ENCODE measurements at regions not wholly inside any gene's neighbourhood (a gene's known extent, or its start where the extent isn't known, plus 50 kb on each side); places are given as distances from the start of the nearest gene placed in this dataset.

DNA sequence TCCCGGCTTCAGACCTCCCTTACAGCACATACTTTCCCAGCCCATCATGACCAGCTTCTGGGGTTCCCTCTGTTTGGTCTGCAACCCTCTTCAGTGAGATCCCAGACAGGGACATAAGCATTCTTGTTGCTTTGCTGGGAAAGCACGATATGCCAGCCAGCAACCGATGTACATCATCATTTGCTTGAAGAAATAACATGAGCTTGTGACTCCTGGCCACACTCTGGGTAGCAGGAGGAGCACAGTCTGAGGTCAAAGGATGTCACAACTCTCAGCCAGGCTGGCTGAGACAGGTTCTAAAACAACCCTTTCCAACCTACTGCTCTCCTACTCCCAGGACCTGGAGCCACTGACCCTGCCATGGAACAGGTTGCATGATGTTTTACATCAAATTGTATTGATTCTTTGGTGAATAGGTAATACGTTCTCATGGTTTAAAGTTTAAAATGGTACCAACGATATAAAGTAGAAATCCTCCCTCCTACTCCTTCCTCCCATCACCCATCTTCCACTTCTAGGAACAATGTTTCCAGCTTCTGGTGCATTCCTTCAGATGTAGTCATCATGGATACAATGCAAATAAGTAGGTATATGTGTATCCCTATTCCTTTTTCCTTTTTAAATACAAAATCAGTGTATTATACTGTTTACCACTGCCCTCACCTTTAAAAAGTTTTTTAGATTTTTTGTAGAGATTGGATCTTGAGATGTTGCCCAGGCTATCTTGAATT, 190.3 kb downstream of the OPA1 start:
- peaks cover 48% of the 10 kb centered on the region for H3K27me3 ChIP-seq (ENCODE audit: insufficient read depth, low read length)
- peaks cover 4% of the 10 kb centered on the region for H3K9me3 ChIP-seq (ENCODE audit: low read length)
- peaks cover 1% of the 10 kb centered on the region for H3K4me1 ChIP-seq (ENCODE audit: insufficient read depth, low read length)
- H3K36me3 ChIP-seq (ENCODE audit: insufficient read depth, low read length), result no peaks in the 10 kb centered on the region
- no peak overlapping the region for H3K4me3 ChIP-seq (ENCODE audit: low read length)
- H2AFZ ChIP-seq (ENCODE audit: low read depth, low read length), result no peak overlapping the region

DNA sequence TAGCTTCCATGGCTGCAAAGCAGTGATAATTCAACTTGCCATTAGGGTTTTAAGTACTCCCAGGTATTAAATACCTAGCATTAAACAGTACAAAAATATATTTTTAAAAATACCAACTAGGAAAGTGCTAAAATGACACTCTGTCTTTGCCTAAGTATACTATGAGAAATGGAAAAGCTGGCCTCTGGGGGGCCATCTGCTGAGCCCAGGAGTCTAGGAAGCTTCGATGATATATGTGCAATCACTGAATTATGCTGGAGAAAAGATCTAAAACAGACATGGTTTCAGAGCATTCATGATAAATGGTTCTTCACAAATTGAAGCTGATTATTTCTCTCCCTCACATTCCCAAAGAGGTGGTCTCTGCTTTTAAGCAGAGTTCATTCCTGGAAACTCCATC, 191.8 kb downstream of the OPA1 start:
- Histone ChIP-seq H3K27me3 (ENCODE audit: insufficient read depth, low read length) (peaks cover 45% of the 10 kb centered on the region), H3K4me3 (ENCODE audit: low read length) (no peak overlapping the region), H3K4me1 (ENCODE audit: insufficient read depth, low read length) (peaks cover 7% of the 10 kb centered on the region), H3K9me3 (ENCODE audit: low read length) (no peaks in the 10 kb centered on the region), H3K36me3 (ENCODE audit: insufficient read depth, low read length) (no peaks in the 10 kb centered on the region), H2AFZ (ENCODE audit: low read depth, low read length) (no peak overlapping the region)

DNA sequence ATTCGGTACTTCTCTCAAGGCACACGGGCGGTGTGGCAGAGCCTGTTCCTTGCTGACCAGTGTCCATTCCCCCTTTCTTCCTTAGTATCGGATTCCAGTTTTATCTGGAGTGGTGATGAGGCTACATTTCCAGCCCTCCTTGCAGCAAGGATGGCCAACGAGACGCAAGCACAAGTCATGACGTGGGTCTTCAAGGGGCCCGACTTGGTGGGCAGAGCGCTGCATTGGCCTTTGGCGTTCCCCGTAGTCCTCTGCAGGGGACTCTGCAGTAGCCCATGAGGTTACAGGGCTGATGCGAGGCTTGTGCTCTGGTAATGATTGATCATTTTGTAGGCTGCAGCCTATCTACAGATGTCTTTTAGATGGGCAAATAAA, 194.5 kb downstream of the OPA1 start:
- Histone ChIP-seq H2AFZ (ENCODE audit: low read depth, low read length) (no peak overlapping the region), H3K9me3 (ENCODE audit: low read length) (no peaks in the 10 kb centered on the region), H3K36me3 (ENCODE audit: insufficient read depth, low read length) (no peaks in the 10 kb centered on the region), H3K4me3 (ENCODE audit: low read length) (no peak overlapping the region), H3K27me3 (ENCODE audit: insufficient read depth, low read length) (peaks cover 33% of the 10 kb centered on the region), H3K4me1 (ENCODE audit: insufficient read depth, low read length) (peaks cover 7% of the 10 kb centered on the region)

DNA sequence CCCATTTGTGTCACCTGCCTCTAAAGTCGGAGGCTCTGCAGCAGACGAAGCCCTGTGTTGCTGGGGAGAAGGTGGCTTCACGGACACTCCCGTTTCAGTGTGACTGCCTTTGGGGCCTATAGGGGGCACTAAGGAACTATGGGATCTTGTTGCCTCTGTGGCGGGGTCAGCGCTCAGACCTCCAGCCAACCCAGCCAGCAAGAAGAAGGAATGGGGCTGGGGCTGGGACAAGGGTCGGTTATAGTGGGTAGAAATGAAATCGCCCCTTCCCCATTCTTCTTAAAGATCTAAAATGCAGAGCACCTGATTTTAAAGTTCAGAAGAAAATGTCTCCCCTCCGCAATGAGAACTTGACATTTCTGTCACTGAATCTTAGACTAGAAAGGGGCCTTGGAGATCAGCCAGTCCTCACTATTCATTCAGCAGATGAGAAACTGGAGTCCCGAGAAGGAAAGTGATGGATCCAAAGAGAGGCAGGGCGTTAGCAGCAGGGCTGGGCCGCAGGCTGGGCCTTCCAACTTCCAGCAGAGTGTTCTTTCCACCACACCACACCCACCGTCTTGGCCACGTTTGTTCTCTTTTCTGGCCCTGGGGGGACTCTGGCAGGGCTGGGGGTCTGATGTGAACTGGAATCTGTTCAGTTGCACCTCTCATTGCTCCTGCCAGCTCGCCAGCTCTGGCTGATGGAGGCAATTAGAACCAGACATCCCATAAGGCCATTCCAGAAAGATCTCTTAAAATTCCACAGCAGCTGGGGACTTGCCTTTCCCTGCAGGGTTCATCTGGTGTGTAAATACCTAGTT, 195.4 kb downstream of the OPA1 start:
- H3K4me3 ChIP-seq (ENCODE audit: low read length), result no peak overlapping the region
- H3K9me3 ChIP-seq (ENCODE audit: low read length), result no peaks in the 10 kb centered on the region
- peaks cover 7% of the 10 kb centered on the region for H3K4me1 ChIP-seq (ENCODE audit: insufficient read depth, low read length)
- H3K27me3 ChIP-seq (ENCODE audit: insufficient read depth, low read length), result peaks cover 23% of the 10 kb centered on the region
- H2AFZ ChIP-seq (ENCODE audit: low read depth, low read length), result no peak overlapping the region
- H3K36me3 ChIP-seq (ENCODE audit: insufficient read depth, low read length), result no peaks in the 10 kb centered on the region

DNA sequence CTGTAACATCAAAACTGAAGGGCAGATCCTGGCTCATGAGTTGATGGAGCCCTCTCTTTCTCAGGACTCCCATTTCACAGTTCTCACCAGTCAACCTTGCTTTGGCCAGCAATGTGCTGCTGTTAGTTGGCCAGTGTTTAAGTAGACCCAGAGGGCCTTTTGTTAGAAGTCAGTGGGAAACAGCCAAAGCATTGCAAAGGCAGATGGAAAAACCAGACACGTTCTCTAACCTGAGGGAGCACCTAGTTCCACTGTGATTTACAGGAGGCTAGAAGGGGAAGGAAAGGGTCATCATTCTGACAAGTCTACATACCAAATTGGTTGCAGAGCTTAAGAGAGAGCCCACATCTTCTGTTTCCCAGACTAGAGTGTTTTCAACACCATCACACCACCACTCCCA, 196.4 kb downstream of the OPA1 start:
- Histone ChIP-seq H3K36me3 (ENCODE audit: insufficient read depth, low read length) (no peaks in the 10 kb centered on the region), H3K4me3 (ENCODE audit: low read length) (no peak overlapping the region), H3K27me3 (ENCODE audit: insufficient read depth, low read length) (peaks cover 19% of the 10 kb centered on the region), H3K4me1 (ENCODE audit: insufficient read depth, low read length) (peaks cover 7% of the 10 kb centered on the region), H2AFZ (ENCODE audit: low read depth, low read length) (no peak overlapping the region), H3K9me3 (ENCODE audit: low read length) (no peaks in the 10 kb centered on the region)

DNA sequence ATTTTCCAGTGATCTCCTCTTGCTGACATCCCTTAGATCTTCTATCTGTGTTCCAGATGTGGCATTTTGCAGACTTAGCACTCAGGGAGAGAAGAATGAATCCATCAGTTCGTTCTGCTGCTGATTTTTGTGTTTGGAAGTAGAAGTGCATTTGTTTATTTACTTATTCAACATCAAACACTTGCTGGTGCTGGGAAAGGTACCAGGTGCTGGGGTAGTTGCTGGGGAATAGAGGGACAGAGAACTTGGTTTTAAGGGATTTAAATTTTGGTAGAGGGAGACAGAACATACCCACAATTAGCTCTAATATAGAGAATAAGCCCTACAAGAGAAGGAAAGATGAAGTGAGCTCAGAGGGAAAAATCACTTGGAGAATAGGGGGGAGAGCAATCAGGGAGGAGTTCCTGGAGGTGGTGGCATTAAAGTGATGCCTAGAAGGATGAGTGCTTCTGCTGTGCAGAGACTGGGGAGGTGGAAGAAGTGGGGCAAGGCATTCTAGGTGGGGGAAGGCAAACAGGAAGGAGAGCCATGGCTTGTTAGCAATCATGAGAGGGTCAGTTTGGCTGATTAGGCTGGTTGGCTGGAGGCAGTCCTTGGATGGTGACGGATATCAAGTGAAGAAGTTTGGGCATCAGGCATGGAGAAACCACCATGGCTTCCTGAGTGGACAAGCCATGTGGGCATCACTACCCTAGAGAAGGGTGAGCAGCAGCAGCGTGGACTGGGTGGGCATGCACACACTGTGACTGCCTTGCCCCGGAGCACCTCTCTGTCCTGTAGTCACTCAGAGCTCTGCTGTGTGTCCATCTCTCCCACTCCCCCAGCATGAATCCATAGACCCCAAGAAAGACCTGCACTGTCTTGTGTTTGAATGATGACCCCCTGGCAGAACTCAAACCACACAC, 197.3 kb downstream of the OPA1 start:
- Histone ChIP-seq H3K27me3 (ENCODE audit: insufficient read depth, low read length) (peaks cover 19% of the 10 kb centered on the region), H3K4me1 (ENCODE audit: insufficient read depth, low read length) (peaks cover 7% of the 10 kb centered on the region)

DNA sequence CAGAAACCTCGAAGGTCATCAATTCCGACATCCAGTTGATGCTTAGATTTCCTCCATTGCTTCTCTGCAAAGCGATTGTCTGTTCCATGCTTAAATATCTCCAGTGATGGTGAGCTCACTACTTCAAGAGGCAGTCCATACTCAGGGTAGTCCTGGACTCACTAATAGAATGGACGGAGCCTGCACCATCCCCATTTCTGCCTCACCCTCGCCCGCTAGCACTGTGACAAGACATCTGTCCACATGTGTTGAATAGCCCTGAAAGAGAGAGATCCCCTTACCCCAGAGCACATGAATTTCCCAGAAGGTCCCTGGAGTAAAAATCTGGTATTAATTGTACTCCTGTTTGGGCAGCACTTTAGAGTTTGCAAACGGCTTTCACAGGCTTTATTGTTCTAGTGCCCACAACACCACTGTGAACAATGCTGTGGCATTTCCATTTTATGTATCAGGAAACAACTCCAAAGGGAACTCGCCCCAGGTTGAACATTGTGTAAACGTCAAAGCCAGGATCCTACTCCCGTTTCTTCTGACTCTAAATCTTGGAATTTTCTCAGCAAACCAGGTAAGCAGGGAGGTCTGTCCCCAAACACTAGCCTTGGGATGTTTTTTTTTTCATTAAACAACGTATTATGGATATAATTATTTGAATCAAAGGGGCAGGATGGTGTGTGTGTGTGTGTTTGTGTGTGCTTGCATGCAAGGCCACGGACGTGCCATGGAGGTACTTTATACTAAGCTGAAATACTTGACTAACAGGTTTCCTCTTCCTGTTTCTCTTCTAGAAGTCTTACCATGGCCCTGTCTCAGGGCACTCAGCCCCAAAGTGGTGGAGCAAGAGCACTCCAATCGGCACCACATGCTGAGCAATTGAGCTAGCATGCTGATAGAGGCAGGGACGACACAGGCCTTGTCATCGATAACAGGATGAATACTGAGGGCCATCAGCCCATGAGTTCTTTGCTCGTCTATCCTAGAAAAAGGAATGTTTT, 198.3 kb downstream of the OPA1 start:
- Histone ChIP-seq H3K4me3 (ENCODE audit: low read length) (no peak overlapping the region), H3K9me3 (ENCODE audit: low read length) (no peaks in the 10 kb centered on the region), H3K27me3 (ENCODE audit: insufficient read depth, low read length) (peaks cover 19% of the 10 kb centered on the region), H3K36me3 (ENCODE audit: insufficient read depth, low read length) (no peaks in the 10 kb centered on the region), H3K4me1 (ENCODE audit: insufficient read depth, low read length) (peaks cover 7% of the 10 kb centered on the region), H2AFZ (ENCODE audit: low read depth, low read length) (no peak overlapping the region)

More for the DNA sequence above, 197.3 kb downstream of the OPA1 start:
- Histone ChIP-seq H3K9me3 (ENCODE audit: low read length) (no peaks in the 10 kb centered on the region), H3K4me3 (ENCODE audit: low read length) (no peak overlapping the region), H3K36me3 (ENCODE audit: insufficient read depth, low read length) (no peaks in the 10 kb centered on the region), H2AFZ (ENCODE audit: low read depth, low read length) (no peak overlapping the region)

DNA sequence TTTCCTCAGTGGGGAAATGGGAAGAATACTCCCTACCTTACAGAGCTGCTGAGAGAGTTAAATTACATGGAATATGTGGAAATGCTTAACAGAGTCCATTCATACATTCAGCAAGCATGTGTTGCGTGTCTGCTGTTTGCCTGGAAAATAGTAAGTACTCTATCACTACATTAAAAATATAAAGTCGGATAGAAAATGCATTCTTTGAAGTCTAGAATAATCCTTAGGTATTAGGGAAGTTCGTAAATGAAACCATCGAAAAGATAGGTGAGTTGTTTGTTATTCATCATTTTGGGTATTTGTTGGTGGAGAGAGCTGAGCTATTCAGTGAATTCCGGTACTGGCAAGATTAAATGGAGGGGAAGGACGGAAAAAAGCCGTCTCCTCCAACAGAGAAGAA, 200.1 kb downstream of the OPA1 start:
- Histone ChIP-seq H3K4me1 (ENCODE audit: insufficient read depth, low read length) (peaks cover 7% of the 10 kb centered on the region), H3K36me3 (ENCODE audit: insufficient read depth, low read length) (no peaks in the 10 kb centered on the region), H3K4me3 (ENCODE audit: low read length) (no peak overlapping the region), H2AFZ (ENCODE audit: low read depth, low read length) (no peak overlapping the region), H3K27me3 (ENCODE audit: insufficient read depth, low read length) (peaks cover 12% of the 10 kb centered on the region), H3K9me3 (ENCODE audit: low read length) (no peaks in the 10 kb centered on the region)

DNA sequence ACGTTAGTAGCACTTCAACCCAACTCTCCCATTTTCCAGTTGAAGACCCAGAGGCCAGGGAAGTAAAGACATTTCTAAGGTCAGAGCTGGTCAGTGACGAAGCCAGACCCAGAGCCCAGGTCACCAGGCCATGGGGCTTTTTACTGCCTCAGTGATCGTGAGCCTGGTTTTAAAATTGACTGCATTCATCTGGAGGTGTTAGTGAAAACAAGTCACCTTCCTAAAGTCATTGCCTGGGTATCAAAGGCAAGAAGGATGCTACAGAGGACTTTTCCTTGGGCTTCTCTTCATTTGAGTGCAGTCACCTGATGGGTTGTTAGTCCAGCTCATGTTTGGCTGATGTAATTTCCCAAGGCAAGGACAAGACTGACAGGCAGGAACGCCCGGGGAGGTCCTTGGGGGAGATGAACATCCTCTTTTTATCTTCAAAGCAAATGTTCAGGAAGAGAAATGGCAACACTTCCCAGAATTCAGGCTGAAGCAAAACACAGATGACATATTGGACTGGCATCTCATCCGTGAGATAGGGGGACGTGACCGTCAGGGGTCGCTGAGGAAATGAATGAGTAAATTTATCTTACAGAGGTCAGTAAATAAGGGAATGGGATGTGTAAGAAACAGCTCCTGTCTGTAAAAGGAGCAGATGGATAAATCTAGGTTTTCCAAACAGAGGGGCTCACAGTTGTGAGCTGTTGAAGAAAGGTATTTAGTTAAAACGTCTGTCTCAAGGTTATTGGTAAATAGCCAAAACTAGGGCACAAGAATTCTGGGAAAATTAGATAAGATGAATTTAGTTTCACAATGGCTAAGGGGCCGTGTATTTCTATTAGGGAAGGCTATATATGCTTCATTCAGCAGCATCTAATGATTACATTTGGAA, 201.2 kb downstream of the OPA1 start:
- no peak overlapping the region for H3K4me3 ChIP-seq (ENCODE audit: low read length)
- H3K27me3 ChIP-seq (ENCODE audit: insufficient read depth, low read length), result peaks cover 5% of the 10 kb centered on the region
- no peaks in the 10 kb centered on the region for H3K4me1 ChIP-seq (ENCODE audit: insufficient read depth, low read length)
- no peaks in the 10 kb centered on the region for H3K36me3 ChIP-seq (ENCODE audit: insufficient read depth, low read length)
- no peaks in the 10 kb centered on the region for H3K9me3 ChIP-seq (ENCODE audit: low read length)
- H2AFZ ChIP-seq (ENCODE audit: low read depth, low read length), result no peak overlapping the region

DNA sequence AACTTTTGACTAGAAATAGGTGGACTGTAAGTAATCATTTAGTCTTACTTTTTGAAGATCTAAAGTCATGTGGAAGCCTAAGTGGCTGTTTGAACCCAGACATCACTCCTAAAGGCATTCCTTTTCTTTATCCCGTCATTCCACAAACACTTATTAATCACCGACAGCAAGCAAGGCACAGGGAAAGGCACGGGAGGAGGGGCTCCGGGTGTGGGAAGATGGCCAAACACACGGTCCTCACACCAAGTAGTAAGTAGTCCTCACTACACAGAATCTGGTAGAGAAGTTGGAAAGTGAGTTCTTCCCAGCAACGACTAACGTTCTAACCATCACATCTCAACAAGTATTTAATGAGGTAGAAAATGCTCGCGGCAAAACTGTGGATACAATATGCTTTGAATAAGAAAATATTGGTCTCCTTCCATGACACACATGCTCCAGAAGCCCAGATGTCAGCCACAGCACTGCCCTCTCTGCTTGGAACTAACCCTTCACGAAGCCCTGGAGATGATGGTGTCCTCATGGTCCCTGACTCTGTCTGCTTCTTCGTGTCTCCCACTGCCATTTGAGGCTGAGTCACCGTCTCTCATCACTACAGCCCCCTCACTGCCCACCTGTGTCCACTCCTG, 202.2 kb downstream of the OPA1 start:
- Histone ChIP-seq H3K4me3 (ENCODE audit: low read length) (no peak overlapping the region), H3K4me1 (ENCODE audit: insufficient read depth, low read length) (no peaks in the 10 kb centered on the region), H3K27me3 (ENCODE audit: insufficient read depth, low read length) (no peaks in the 10 kb centered on the region), H2AFZ (ENCODE audit: low read depth, low read length) (no peak overlapping the region), H3K36me3 (ENCODE audit: insufficient read depth, low read length) (no peaks in the 10 kb centered on the region), H3K9me3 (ENCODE audit: low read length) (no peaks in the 10 kb centered on the region)

DNA sequence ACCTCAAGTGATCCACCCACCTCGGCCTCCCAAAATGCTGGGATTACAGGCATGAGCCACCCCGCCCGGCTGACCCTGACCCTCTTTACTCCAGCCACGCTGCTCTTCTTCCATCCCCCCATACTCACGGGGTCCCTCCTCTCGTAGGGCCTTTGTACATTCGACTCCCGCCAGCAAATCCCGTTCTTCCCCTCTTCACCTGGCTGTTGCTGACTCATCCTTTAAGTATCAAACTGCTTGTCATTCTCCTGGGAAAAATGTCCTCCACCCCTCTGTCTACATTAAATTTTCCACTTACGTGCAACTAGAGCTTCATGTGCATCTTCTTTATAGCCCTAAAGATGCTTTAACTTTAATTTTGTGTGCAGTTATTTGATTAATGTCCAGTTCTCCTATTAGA, 203.1 kb downstream of the OPA1 start:
- no peaks in the 10 kb centered on the region for H3K36me3 ChIP-seq (ENCODE audit: insufficient read depth, low read length)
- H3K4me3 ChIP-seq (ENCODE audit: low read length), result no peak overlapping the region
- H2AFZ ChIP-seq (ENCODE audit: low read depth, low read length), result no peak overlapping the region
- H3K9me3 ChIP-seq (ENCODE audit: low read length), result no peaks in the 10 kb centered on the region
- H3K27me3 ChIP-seq (ENCODE audit: insufficient read depth, low read length), result no peaks in the 10 kb centered on the region
- H3K4me1 ChIP-seq (ENCODE audit: insufficient read depth, low read length), result no peaks in the 10 kb centered on the region
